ENCODE measurements at regions not wholly inside any gene's neighbourhood (a gene's known extent, or its start where the extent isn't known, plus 50 kb on each side); places are given as distances from the start of the nearest gene placed in this dataset.

GRCh38 chr14:101408077-101408831 lies 153.0 kb upstream of the DIO3 start:
- DNase-seq (ENCODE audit: insufficient read length, low spot score) = no peak
- FAIRE-seq = no peak
- TF ChIP-seq SPI1 (IDR thresholded peaks at IDR 0.05; ENCODE audit: low read depth, low read length) (no peak), POLR2AphosphoS5 (IDR thresholded peaks at IDR 0.05; ENCODE audit: low read depth, low read length) (no peak), POU2F2 (IDR thresholded peaks at IDR 0.05; ENCODE audit: low read depth, low read length) (no peak), TAF1 (IDR thresholded peaks at IDR 0.05; ENCODE audit: low read depth, low read length) (no peak), PAX5 (IDR thresholded peaks at IDR 0.05; ENCODE audit: insufficient read depth, low read length, severe bottlenecking) (no peak), POLR2A (IDR thresholded peaks at IDR 0.05; ENCODE audit: low read depth, low read length) (no peak)

- TF ChIP-seq POLR2AphosphoS5 (IDR thresholded peaks at IDR 0.05; ENCODE audit: low read depth, low read length) = no peak
- TF ChIP-seq TAF1 (IDR thresholded peaks at IDR 0.05; ENCODE audit: low read depth, low read length) = no peak
- no peak for TF ChIP-seq PAX5 (IDR thresholded peaks at IDR 0.05; ENCODE audit: insufficient read depth, low read length, severe bottlenecking)
- TF ChIP-seq SPI1 (IDR thresholded peaks at IDR 0.05; ENCODE audit: low read depth, low read length) = no peak
- no peak for TF ChIP-seq POU2F2 (IDR thresholded peaks at IDR 0.05; ENCODE audit: low read depth, low read length)
- TF ChIP-seq POLR2A (IDR thresholded peaks at IDR 0.05; ENCODE audit: low read depth, low read length) = no peak
- DNase-seq (ENCODE audit: insufficient read length, low spot score) = no peak
- FAIRE-seq = no peak
These were observed 152.2 kb upstream of the DIO3 start for GRCh38 chr14:101409006-101409543.

- no peak for FAIRE-seq
- TF ChIP-seq POU2F2 (IDR thresholded peaks at IDR 0.05; ENCODE audit: low read depth, low read length) (no peak), POLR2AphosphoS5 (IDR thresholded peaks at IDR 0.05; ENCODE audit: low read depth, low read length) (no peak), POLR2A (IDR thresholded peaks at IDR 0.05; ENCODE audit: low read depth, low read length) (no peak), SPI1 (IDR thresholded peaks at IDR 0.05; ENCODE audit: low read depth, low read length) (no peak), TAF1 (IDR thresholded peaks at IDR 0.05; ENCODE audit: low read depth, low read length) (no peak), PAX5 (IDR thresholded peaks at IDR 0.05; ENCODE audit: insufficient read depth, low read length, severe bottlenecking) (no peak)
These were observed 151.2 kb upstream of the DIO3 start for GRCh38 chr14:101410126-101410525.

GRCh38 chr14:101411151-101411550 lies 150.1 kb upstream of the DIO3 start:
- DNase-seq (ENCODE audit: insufficient read length, low spot score) (no peak), FAIRE-seq (no peak)

More at GRCh38 chr14:101410126-101410525, 151.2 kb upstream of the DIO3 start:
- DNase-seq (ENCODE audit: insufficient read length, low spot score) = no peak

GRCh38 chr14:101411779-101412178 lies 149.5 kb upstream of the DIO3 start:
- DNase-seq (ENCODE audit: insufficient read length, low spot score) (no peak), FAIRE-seq (no peak)
- no peak for TF ChIP-seq SPI1 (IDR thresholded peaks at IDR 0.05; ENCODE audit: low read depth, low read length)
- TF ChIP-seq POLR2AphosphoS5 (IDR thresholded peaks at IDR 0.05; ENCODE audit: low read depth, low read length) = no peak
- TF ChIP-seq TAF1 (IDR thresholded peaks at IDR 0.05; ENCODE audit: low read depth, low read length) = no peak
- no peak for TF ChIP-seq POLR2A (IDR thresholded peaks at IDR 0.05; ENCODE audit: low read depth, low read length)
- TF ChIP-seq PAX5 (IDR thresholded peaks at IDR 0.05; ENCODE audit: insufficient read depth, low read length, severe bottlenecking) = no peak
- no peak for TF ChIP-seq POU2F2 (IDR thresholded peaks at IDR 0.05; ENCODE audit: low read depth, low read length)

More at GRCh38 chr14:101411151-101411550, 150.1 kb upstream of the DIO3 start:
- no peak for TF ChIP-seq POLR2AphosphoS5 (IDR thresholded peaks at IDR 0.05; ENCODE audit: low read depth, low read length)
- no peak for TF ChIP-seq POLR2A (IDR thresholded peaks at IDR 0.05; ENCODE audit: low read depth, low read length)
- no peak for TF ChIP-seq SPI1 (IDR thresholded peaks at IDR 0.05; ENCODE audit: low read depth, low read length)
- no peak for TF ChIP-seq POU2F2 (IDR thresholded peaks at IDR 0.05; ENCODE audit: low read depth, low read length)

- FAIRE-seq (no peak), DNase-seq (ENCODE audit: insufficient read length, low spot score) (no peak)
- TF ChIP-seq TAF1 (IDR thresholded peaks at IDR 0.05; ENCODE audit: low read depth, low read length) = no peak
- TF ChIP-seq POLR2A (IDR thresholded peaks at IDR 0.05; ENCODE audit: low read depth, low read length) = no peak
- TF ChIP-seq PAX5 (IDR thresholded peaks at IDR 0.05; ENCODE audit: insufficient read depth, low read length, severe bottlenecking) = no peak
- no peak for TF ChIP-seq SPI1 (IDR thresholded peaks at IDR 0.05; ENCODE audit: low read depth, low read length)
- no peak for TF ChIP-seq POLR2AphosphoS5 (IDR thresholded peaks at IDR 0.05; ENCODE audit: low read depth, low read length)
- no peak for TF ChIP-seq POU2F2 (IDR thresholded peaks at IDR 0.05; ENCODE audit: low read depth, low read length)
These were observed 148.6 kb upstream of the DIO3 start for GRCh38 chr14:101412739-101413138.

GRCh38 chr14:101417434-101417833 lies 143.9 kb upstream of the DIO3 start:
- FAIRE-seq (no peak), DNase-seq (ENCODE audit: insufficient read length, low spot score) (no peak)
- TF ChIP-seq SPI1 (IDR thresholded peaks at IDR 0.05; ENCODE audit: low read depth, low read length) (no peak), TAF1 (IDR thresholded peaks at IDR 0.05; ENCODE audit: low read depth, low read length) (no peak), POLR2AphosphoS5 (IDR thresholded peaks at IDR 0.05; ENCODE audit: low read depth, low read length) (no peak), POU2F2 (IDR thresholded peaks at IDR 0.05; ENCODE audit: low read depth, low read length) (no peak), PAX5 (IDR thresholded peaks at IDR 0.05; ENCODE audit: insufficient read depth, low read length, severe bottlenecking) (no peak), POLR2A (IDR thresholded peaks at IDR 0.05; ENCODE audit: low read depth, low read length) (no peak)

GRCh38 chr14:101418601-101419000 lies 142.7 kb upstream of the DIO3 start:
- FAIRE-seq (no peak), DNase-seq (ENCODE audit: insufficient read length, low spot score) (no peak)
- TF ChIP-seq POLR2A (IDR thresholded peaks at IDR 0.05; ENCODE audit: low read depth, low read length) (no peak), SPI1 (IDR thresholded peaks at IDR 0.05; ENCODE audit: low read depth, low read length) (no peak), TAF1 (IDR thresholded peaks at IDR 0.05; ENCODE audit: low read depth, low read length) (no peak), POLR2AphosphoS5 (IDR thresholded peaks at IDR 0.05; ENCODE audit: low read depth, low read length) (no peak), POU2F2 (IDR thresholded peaks at IDR 0.05; ENCODE audit: low read depth, low read length) (no peak), PAX5 (IDR thresholded peaks at IDR 0.05; ENCODE audit: insufficient read depth, low read length, severe bottlenecking) (no peak)

- no peak for TF ChIP-seq POLR2A (IDR thresholded peaks at IDR 0.05; ENCODE audit: low read depth, low read length)
- FAIRE-seq (no peak), DNase-seq (ENCODE audit: insufficient read length, low spot score) (no peak)
These were observed 134.8 kb upstream of the DIO3 start for GRCh38 chr14:101426466-101426865.

- FAIRE-seq = no peak
- TF ChIP-seq SPI1 (IDR thresholded peaks at IDR 0.05; ENCODE audit: low read depth, low read length) (no peak), TAF1 (IDR thresholded peaks at IDR 0.05; ENCODE audit: low read depth, low read length) (no peak), POU2F2 (IDR thresholded peaks at IDR 0.05; ENCODE audit: low read depth, low read length) (no peak), POLR2AphosphoS5 (IDR thresholded peaks at IDR 0.05; ENCODE audit: low read depth, low read length) (no peak), PAX5 (IDR thresholded peaks at IDR 0.05; ENCODE audit: insufficient read depth, low read length, severe bottlenecking) (no peak), POLR2A (IDR thresholded peaks at IDR 0.05; ENCODE audit: low read depth, low read length) (no peak)
- no peak for DNase-seq (ENCODE audit: insufficient read length, low spot score)
These were observed 132.9 kb upstream of the DIO3 start for GRCh38 chr14:101428409-101428808.
